Hematopoietic multipotent progenitor cell treated with erythropoietin and hydrocortisone succinate and interleukin-3 and kit ligand, for 15 days (in vitro differentiated cells): ENCODE measurements at regions not wholly inside any gene's neighbourhood (a gene's known extent, or its start where the extent isn't known, plus 50 kb on each side); places are given as distances from the start of the nearest gene placed in this dataset.
"Not testable (repeated sequence)": the region's sequence is repeated elsewhere in the genome, so short reads cannot be mapped to it uniquely, and the experiment has no call there.

Source experiments
- DNase-seq: peaks from one replicate; pipeline ENCODE4 v3.0.0-alpha.2; 2015; ENCODE audit warnings: low spot score

DNA sequence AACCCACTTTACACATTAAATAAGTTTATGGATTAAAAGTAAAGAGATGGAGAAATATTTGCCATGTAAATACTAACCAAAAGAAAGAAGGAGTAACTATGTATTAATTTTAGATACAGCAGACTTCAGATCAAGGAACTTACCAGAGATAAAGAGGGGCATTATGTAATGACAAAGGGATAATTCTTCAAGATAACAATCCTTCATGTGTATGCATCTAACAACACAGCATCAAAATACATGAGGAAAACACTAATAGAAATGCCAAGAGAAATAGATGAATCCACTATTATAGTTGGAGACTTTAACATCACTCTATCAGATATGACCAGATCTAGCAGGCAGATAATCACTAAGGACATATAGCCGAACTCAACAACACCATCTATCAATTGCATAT lies 149.8 kb upstream of the ANKRD55 start:
- DNase-seq: no peak

DNA sequence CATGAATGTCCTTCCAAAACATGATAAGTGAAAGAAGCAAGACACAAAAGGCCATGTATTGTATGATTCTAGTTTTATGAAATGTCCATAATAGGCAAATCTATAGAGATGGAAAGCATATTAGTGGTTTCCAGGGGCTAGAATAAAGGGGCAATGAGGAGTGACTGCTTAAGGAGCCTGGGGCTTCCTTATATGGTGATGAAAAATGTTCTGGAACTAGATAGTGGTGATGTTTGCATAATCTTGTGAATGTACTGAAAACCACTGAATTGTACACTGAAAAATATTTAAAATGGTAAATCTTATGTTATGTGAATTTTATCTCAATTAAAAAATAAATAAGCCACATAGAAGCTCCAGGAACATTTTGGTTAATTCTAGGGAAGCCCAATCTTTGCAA lies 144.4 kb upstream of the ANKRD55 start:
- no peak for DNase-seq

DNA sequence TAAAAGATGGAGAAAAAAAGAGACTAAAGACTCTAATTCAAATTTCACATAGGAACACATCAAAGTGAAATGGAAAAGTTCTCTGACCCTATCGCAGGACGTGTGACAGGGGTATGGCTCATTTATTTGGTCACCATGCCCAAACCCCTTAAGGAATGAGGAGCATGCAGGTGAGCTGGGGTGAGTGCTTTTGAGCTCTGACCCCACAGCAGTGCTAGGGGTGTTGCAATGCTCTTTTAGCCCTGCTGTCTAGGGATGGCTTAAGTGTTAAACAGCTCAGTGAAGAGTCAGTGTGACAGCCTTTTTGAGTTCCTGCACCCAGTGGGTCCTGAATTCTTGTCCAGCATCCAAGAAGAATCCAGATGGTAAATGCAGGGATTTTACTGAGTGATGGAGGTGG lies 143.0 kb upstream of the ANKRD55 start:
- no peak for DNase-seq

DNA sequence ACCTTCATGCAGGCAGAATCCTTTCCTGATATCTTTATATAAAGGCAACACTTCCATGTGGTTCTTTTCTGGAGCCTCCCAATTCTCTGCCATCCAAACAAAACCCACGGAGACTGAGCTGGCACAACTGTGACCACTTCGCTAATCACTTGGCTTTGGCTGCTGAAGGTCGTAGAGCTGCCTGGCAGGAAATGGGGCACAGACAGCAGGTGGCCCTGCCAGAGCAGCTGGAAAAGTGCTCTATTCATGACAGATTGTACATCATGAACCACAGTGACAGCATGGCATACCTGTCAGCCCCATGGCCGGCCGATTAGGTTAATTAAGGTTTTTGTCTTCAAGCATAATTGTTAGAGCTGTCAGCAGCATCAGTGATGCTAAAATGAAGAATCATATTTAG lies 141.9 kb upstream of the ANKRD55 start:
- DNase-seq: no peak

DNA sequence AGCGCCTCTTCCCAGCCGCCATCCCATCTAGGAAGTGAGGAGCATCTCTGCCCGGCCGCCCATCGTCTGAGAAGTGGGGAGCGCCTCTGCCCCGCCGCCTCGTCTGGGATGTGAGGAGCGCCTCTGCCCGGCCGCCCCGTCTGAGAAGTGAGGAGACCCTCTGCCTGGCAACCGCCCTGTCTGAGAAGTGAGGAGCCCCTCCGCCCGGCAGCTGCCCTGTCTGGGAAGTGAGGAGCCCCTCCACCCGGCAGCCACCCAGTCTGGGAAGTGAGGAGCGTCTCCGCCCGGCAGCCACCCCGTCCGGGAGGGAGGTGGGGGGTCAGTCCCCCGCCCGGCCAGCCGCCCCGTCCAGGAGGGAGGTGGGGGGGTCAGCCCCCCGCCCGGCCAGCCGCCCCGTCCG lies 139.4 kb upstream of the ANKRD55 start:
- DNase-seq: not testable (repeated sequence)

DNA sequence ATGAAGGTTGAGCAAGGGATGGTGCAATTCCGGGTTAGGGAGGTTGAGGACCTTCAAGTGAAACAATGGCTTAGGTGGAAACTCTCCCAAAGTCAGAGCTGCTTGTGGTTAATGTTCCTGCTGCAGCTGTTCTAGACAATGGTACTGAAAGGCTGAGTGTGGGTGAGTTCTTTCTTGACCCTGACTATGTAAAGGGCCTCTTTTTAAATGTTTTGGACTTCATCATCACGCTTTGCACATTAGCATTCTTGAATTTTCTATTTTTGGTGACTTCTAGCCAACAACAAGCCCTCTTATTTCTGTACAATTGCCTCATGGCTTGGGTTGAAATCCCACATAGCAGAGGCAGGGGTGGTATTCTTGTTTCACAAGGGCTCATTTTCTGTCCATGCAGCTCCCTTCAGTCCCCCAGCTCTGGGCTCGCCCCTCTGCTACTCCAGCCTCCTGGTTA lies 136.3 kb upstream of the ANKRD55 start:
- DNase-seq: no peak

DNA sequence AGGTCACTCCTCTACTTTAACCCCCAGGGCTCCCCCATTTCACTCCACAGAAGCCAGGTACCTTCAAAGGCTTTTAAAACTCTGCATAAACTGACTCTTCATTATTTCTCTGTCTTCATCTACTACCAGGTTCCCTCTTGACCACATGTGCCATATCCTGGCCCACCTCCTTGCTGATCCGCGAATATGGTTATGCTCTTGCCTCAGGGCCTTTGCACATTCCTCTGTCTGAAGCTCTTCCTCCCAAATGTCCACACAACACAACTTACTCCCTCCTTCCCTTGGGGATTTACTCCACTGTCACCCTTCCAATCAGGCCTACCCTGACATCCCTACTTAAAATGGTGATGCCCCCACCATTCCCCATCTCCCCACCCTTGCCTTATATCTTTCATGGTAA lies 134.6 kb upstream of the ANKRD55 start:
- DNase-seq: no peak

DNA sequence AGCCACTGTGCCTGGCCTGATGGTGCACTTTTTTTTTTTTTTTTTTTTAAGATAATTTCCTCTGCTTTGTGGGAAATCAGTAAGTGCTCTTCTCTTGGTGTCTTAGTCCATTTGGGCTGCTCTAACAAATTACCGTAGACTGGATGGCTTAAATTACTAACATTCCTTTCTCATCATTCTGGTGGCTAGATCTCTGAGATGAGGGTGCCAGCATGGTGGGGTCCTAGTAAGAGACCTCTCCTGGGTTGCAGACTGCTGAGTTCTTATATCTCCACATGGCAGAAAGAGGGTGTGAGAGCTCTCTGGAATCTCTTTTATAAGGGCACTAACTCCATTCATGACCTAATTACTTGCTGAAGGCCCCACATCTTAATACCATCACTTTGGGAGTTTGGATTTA lies 133.9 kb upstream of the ANKRD55 start:
- DNase-seq: no peak

DNA sequence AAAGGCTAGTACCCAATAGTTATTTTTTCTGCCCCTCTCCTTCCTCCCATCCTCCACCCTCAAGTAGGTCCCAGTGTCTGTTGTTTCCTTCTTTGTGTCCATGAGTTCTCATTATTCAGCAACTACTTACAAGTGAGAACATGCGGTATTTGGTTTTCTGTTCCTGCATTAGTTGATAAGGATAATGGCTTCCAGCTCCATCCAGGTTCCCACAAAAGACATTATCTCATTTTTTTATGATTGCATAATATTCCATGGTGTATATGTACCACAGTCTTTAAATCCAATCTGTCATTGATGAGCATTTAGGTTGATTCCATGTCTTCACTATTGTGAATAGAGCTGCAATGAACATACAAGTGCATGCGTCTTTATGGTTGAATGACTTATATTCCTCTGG lies 128.3 kb upstream of the ANKRD55 start:
- no peak for DNase-seq

DNA sequence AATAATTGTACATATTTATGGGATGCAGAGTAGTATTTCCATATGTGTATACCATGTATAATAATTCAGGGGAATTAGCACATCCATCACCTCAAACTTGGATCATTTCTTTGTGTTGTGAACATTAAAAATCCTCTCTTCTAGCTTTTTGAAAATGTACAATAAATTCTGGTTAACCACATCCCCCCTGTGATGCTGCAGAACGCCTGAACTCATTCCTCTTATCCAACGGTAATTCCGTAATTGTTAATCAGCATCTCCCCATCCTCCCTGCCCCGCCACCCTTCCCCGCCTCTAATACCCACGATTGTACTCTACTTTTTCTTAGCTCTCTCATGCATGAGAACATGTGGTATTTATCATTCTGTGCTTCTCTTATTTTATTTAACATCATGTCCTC lies 127.7 kb upstream of the ANKRD55 start:
- DNase-seq: no peak

DNA sequence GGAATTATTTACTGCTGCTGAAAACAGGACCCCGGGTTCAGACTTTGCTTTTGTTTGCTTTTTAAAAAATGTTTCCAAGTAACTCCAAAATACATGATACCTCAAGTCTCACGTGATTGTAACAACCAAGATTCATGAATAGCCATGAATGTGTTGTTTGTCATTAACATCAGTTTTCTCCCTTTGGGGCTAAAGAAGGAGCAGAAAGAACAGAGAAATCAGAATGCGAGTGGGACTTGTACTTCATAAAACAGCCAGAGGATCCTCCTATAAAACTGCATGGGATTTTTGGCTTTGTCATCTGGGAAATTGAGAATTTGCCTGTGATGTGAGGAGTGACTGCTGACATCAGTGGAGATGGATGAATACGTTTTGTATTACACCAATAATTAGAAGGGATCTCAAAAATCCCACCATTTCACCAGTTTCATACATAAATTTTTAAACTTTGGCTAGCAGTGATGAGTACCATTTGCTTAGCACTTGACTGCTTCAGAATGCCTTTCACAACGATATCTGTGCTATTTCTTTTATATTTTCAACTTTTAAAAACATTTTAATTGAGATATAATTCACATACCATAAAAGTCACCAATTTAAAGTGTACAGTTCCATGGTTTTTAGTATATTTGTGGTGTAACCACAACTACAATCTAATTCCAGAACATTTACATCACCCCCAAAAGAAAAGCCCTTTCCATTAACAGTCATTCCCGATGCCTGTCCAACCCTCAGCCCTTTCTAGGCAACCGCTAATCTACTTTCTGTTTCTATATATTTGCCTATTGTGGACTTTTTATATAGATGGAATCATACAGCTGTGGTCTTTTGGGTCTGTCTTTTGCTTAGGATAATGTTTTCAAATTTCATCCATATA lies 126.9 kb upstream of the ANKRD55 start:
- DNase-seq: no peak

DNA sequence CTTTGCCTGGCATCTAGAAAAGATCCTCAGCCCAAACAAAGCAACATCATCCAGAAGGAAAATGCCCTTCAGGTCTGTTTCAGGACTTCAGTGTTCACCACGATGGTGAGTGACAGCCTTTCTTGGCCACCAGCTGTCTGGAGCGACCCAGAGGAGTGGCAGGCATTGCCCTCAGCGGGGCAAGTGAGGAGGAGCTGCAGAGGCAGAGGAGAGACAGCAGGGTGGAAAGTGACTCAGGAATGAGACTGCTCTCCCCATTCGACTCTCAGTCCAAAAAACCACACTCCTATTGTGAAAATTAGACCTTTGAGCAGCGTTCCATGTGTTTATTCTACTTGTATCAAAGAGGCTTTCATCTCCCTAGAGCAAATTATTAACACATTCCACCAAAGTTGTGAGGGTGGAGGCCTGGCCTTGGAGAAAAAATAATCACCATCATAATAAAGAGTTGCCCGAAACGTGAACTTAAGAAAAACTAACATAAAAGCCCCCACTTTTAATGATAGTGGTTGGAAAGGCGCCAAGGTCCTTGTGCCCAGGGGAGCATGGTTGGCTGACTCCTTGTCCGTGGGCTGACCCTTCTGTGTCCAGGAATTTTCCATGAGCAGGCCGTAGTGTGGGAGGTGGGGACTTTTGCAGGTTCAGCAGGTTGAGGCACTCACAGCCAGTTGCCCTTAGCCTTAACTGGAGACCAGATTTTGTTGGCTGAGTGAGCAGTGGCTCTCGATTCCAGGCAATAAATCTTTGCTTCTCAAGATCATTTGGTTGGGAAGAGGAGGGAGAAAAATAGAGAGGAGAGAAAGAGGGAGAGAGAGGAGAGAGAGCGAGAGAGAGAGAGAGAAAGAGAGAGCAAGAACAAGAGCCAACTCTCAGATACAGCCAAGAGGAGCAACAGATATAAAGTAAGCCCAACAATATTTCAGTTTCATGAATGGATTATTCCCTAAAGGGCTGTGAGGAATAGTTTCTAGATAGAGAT lies 125.9 kb upstream of the ANKRD55 start:
- DNase-seq: no peak

DNA sequence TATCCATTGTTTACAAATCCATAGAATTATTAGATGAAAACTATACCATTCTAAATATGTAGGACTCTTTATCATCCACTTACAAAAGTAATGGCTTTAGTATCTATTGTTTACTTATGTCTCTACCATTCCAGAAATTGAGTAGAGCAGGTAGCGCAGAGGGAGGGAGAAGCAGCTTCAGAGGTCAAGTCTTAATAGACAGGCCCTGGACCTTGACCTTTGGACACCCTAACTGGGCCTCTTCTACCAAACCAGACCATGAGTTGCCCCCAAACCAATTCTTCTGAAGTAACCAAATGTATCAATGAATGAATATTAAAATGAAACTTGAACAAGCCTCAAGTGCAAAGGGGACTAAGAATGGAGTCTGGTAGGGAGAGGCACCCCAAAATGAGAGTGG lies 124.9 kb upstream of the ANKRD55 start:
- no peak for DNase-seq

DNA sequence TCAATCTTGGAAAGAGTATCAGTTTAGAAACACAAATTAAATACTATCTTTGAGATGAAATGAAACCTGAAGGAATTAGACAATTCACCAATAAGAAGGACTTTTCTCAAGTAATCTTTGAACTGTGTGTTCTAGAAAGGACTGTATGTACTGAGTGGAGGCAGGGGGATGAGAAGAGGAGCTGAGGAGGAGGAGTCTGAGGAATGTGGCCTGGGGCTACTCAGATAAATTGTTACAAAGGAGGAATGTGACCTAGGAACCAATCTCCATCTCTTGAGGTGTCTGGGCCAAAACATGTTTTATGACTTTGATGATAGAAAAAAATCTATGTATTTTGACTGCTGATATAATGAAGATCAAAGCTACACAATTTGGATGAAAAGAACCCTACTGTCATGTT lies 124.3 kb upstream of the ANKRD55 start:
- DNase-seq: no peak

DNA sequence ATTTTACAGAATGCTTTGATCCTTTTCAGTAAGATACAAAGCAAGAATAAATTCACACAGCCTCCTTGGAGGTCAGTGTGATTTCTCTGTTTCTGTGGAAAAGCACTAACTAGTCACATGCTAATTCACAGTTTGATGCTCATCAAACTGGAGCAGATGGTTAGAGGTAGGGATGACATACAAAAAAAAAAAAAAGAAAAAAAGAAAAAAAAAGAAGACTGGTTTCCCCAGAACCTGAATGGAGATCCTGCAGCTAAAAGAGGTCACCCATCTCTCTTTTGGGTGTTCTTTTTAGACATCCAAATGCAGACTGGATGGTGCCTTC lies 123.7 kb upstream of the ANKRD55 start:
- DNase-seq: no peak

DNA sequence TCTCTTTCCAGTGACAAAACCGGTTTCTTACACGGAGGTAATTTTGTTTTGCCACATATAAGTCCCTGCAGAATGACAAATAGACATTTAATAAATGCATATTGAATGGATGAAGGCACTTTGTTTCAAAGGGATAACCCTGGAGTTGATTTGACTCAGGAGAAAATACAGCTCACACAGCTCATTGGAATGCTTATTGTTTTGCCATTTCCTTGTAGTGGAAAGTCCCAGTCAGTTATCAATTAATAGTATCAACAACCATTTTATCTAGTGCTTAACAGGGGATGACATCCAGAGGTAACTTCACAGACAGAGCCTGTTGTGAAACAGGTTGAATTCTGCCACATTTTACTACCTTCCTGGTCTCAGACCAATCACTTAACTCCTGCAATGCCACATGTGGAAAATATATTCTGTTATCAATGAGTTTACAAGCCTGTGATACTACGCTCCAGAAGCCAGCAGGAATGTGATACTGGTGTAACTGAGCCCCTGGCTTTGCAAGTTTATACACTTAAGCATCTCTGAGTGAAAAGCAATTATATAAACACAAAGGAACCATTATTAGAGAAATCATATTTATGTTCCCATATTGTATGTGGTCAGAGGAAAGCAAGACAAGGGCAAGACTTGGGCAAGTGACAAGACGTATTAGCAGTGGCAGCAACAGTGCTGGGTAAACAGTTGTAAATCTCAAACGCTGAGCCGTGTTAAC lies 123.1 kb upstream of the ANKRD55 start:
- DNase-seq: no peak

DNA sequence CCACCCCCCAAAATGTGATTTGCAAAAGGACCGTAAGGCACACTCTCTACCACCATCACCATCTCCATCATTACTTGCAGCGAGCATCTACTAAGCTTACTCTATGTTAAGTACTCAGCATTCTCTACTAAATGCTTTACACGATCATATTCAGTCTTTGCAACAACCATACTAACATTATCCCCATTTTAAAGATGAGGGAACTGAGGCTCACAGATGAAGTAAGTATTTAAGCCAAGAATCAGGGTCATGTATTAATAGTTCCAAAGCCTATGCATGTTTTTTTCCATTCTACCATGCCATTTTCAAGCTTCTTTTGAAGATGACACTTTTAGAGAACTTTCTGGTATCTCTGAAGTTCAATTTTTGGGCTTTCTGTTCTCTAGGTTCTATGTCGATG lies 121.7 kb upstream of the ANKRD55 start:
- no peak for DNase-seq

DNA sequence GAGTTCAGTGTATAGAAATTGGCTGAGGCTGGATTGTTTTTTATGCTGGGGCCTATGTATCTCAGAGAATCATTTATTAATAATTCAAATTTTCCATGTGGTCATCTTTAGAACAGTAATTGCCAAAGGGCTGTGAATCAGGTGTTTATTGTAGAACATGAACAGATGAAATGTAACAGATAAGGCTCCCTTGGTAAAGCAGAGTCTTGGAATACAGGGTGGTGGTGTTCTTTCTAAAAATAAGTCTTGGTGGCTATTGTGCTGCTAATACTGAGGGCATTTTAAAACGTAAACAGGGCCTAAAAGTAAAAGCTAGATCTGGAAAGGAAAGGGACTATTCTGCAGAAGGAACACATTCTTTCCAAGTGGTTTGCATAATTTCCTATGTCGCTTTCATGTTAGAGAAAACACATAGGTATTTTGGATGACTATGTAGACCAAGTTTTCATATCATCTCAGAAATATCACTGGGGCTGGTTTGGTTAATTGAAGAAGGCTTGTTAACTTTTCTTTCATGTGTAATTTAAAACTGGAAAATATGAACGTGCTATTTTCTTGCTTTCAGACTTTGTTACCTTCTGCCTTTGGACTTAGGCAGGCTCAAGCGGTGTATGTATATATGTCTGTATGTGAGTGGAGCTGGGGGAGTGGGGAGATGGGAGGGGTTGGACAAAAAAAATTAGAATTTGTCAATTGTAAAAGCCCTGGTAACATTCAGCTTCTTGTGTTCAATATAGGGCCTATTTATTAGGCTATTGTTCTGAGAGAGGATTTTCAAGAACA lies 119.9 kb upstream of the ANKRD55 start:
- no peak for DNase-seq

DNA sequence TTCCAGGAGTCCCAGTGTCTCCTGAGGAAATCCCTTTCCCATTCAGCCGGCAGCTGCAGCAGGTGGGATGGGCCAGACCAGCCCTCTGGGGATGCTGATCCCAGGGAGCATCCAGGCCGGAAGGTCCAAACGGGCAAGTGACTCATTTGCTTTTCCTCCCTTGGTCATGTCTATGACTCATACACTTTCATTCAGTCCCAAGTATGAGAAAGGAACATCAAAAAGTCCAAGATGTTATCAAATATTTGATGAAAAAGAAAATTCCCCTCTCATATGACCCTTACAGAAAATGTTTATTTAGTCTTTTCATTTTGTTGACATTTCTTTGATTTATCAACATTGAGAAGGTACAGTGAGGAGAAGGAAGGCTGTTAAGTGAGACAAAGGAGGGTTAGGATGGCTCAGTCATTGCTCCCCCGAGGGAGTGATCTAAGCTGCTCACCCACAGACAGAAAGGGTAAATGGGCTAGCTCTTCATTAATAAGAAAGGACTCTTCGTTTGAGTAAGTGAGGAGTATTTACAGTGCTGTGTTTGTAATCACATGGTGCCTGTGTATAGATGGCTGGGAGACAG lies 117.6 kb upstream of the ANKRD55 start:
- no peak for DNase-seq

DNA sequence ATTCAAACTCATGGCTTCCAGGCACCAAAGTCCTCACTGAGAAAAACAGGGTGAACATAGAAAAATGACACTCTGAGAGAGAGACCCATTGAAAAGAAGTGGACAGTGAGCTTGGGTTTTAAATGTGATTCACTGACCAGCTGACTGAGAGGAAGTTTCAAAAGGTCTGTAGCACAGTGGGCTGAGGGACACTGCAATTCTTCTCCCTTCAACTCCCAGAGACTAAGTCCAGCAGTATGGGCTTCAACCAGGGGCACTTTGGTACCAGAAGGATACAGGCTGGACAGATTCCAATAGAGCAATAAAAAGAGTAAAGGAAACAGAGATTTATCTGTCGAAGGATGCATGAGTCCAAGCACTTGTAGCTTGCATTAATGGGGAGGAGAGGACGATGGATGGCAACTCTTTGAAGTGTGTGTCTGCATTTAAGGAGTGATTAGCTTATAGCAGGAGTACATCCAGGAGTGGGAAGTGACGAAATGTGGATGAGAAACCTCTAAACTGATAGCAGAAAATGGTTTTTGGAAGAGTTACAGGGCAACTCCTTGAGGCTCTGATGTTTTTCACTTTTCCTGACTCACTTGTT lies 117.0 kb upstream of the ANKRD55 start:
- no peak for DNase-seq

DNA sequence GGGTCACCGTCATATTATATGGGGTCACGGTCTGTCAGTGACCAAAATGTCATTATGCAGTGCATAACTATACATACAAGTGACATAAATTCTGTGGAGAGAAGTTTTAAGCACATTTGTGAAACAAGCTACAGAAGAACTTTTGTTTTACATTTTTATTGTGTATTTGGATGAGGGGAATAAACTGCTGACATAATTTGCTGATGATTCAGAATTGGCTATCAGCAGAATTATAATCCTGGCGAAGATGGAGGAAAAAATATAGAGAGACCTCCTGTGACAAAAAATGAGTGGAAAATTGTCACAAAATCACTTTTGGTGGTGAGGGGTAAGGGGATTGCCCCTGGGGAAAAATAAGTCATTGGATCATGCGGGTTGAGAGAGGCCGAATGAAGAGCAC lies 116.3 kb upstream of the ANKRD55 start:
- no peak for DNase-seq
